Heart left ventricle (tissue), 16 donors: ENCODE measurements at regions not wholly inside any gene's neighbourhood (a gene's known extent, or its start where the extent isn't known, plus 50 kb on each side); places are given as distances from the start of the nearest gene placed in this dataset.

ENCODE experiments used
- ATAC-seq, 4 donors: fragments of 200-7000 bp; cut with Tn5 transposase; one replicate each; pipeline ENCODE4 v1.9.1; 2020 to 2022; ENCODE audit warnings: moderate library complexity in 4 of 4, mild to moderate bottlenecking in 3 of 4, moderate number of reproducible peaks in 1 of 4
- DNase-seq, 5 donors: peaks; one replicate each; pipeline ENCODE4 v3.0.0-alpha.2; 2020
- H3K27ac ChIP-seq, 12 donors: fragments of 200-600 bp; sonication (generic) in 4 of 12; one replicate each; pipeline versions ENCODE4 v1.5.0 to v1.8.0; 2016 to 2022; ENCODE audit warnings: mild to moderate bottlenecking in 2 of 12
- H3K27me3 ChIP-seq, 9 donors: fragments of 200-600 bp; sonication (generic) in 2 of 9; one replicate each; pipeline versions ENCODE4 v1.5.1 to v1.8.0; 2016 to 2022; ENCODE audit warnings: mild to moderate bottlenecking in 3 of 9
- H3K36me3 ChIP-seq, 9 donors: fragments of 200-600 bp; sonication (generic) in 2 of 9; one replicate each; pipeline versions ENCODE4 v1.5.0 to v1.8.0; 2018 to 2022; ENCODE audit warnings: mild to moderate bottlenecking in 2 of 9
- H3K4me1 ChIP-seq, 12 donors: fragments of 200-600 bp; sonication (generic) in 4 of 12; one replicate each; pipeline versions ENCODE4 v1.5.0 to v1.8.0; 2016 to 2022; ENCODE audit warnings: mild to moderate bottlenecking in 3 of 12
- H3K4me3 ChIP-seq, 12 donors: fragments of 200-600 bp; sonication (generic) in 4 of 12; one replicate each; pipeline versions ENCODE4 v1.5.0 to v1.8.0; 2017 to 2022; ENCODE audit warnings: mild to moderate bottlenecking in 9 of 12, moderate library complexity in 4 of 12
- H3K9me3 ChIP-seq, 12 donors: fragments of 200-600 bp; sonication (generic) in 4 of 12; one replicate each; pipeline versions ENCODE4 v1.5.0 to v1.8.0; 2016 to 2022; ENCODE audit warnings: mild to moderate bottlenecking in 1 of 12
- CTCF ChIP-seq, 12 donors: fragments of 200-600 bp; sonication (generic) in 4 of 12; IDR thresholded peaks; one replicate each; pipeline versions ENCODE4 v1.5.0 to v1.8.0; 2018 to 2022; ENCODE audit warnings: antibody characterized with exemption in 12 of 12, mild to moderate bottlenecking in 5 of 12
- POLR2A ChIP-seq, 2 donors: fragments of 450-650 bp; IDR thresholded peaks; one replicate each; pipeline ENCODE4 v1.6.1; 2017; ENCODE audit warnings: antibody characterized with exemption in 2 of 2, mild to moderate bottlenecking in 2 of 2, moderate library complexity in 2 of 2
- WGBS, 4 donors: extraction: QIAGEN DNeasy Blood & Tissue Kit in 2 of 4; methylation state at CpG; one replicate each; pipeline versions ENCODE4 v1.1.5 to v1.1.7; 2013 to 2018; 5-methylcytosine and 5-hydroxymethylcytosine counted together
- intact Hi-C, 10 donors: fragments of 100-400 bp; cut with DNase I; formaldehyde crosslinking; loops; one replicate each; pipeline versions ENCODE4 v1.11.1 to v1.14.2; 2022
- donor health status: ischemic (EF 13 %, LVEDD 7.1; RV severe dilation, severe dysfunction).
- donor health status: healthy with polysubstance abuse.
- donor health status: DM: no; HTN: yes; CAD: no.
- donor health status: DM: no; HTN: no; CAD: no.
- donor health status: ischemic (EF 25% LVEDD 6.9; RV normal size, moderate dysfunction).
- donor health status: ischemic (EF 25% LVEDD 5.7; RV mildly dilated, moderate dysfunction).
- donor health status: healthy.
- donor health status: DM: yes; HTN: yes; CAD: no.
- donor health status: ischemic (EF 35%, LVEDD 5.7; RV mildly dilated, moderate dysfunction).
- donor health status: nonischemic (EF 11% LVEDD 7.7; RV severe dilation, severe dysfunction).
- donor health status: DM: yes; HTN: yes; CAD: no.
- donor health status: PGD.
- donor health status: ischemic (EF 29% LVEDD 5.4; RV normal size, mild dysfunction).
- donor health status: nonischemic (EF 23%, LVEDD 6.1; RV moderate dilation, normal function).

GRCh38 chr4:79030973-79031372, 91.7 kb upstream of the PAQR3 start:
- no peak for ATAC-seq
- DNase-seq, result no peak
- intact Hi-C loops, result loop anchor here in 1 of 10 donors (10.0 kb wide), 1 partner anchor 1184 kb away; no protein-coding TSS in a partner anchor
- H3K27ac ChIP-seq, result no peak overlapping the region
- 17 to 27% (median 23%) methylated on average over 1 of the region's 1 CpG for WGBS, 4 donors
- H3K4me1 ChIP-seq, result peaks cover 0 to 5% (median 0%) of the 10 kb centered on the region in 12 donors
- no peaks in the 10 kb centered on the region for H3K9me3 ChIP-seq
- no peaks in the 10 kb centered on the region for H3K36me3 ChIP-seq
- H3K4me3 ChIP-seq, result no peak overlapping the region
- TF ChIP-seq POLR2A (IDR thresholded peaks at IDR 0.05) (no peak), CTCF (IDR thresholded peaks at IDR 0.05) (no peak)
- H3K27me3 ChIP-seq, result no peaks in the 10 kb centered on the region

- Histone ChIP-seq H3K27ac (no peak overlapping the region), H3K9me3 (no peaks in the 10 kb centered on the region), H3K27me3 (no peaks in the 10 kb centered on the region), H3K4me3 (no peak overlapping the region), H3K4me1 (peaks cover 0 to 5% (median 0%) of the 10 kb centered on the region in 12 donors), H3K36me3 (no peaks in the 10 kb centered on the region)
- DNase-seq (no peak), ATAC-seq (no peak)
- TF ChIP-seq CTCF (IDR thresholded peaks at IDR 0.05) (no peak), POLR2A (IDR thresholded peaks at IDR 0.05) (no peak)
- WGBS, 4 donors, result 91 to 96% (median 94%) methylated on average over 4 of the region's 4 CpGs
- intact Hi-C loops, result no loop called here
Observed at GRCh38 chr4:79027656-79028055, 88.4 kb upstream of the PAQR3 start.

- TF ChIP-seq CTCF (IDR thresholded peaks at IDR 0.05) (no peak), POLR2A (IDR thresholded peaks at IDR 0.05) (no peak)
- no peaks in the 10 kb centered on the region for H3K9me3 ChIP-seq
- H3K27me3 ChIP-seq, result no peaks in the 10 kb centered on the region
- no peak overlapping the region for H3K27ac ChIP-seq
- intact Hi-C loops, result no loop called here
- H3K4me3 ChIP-seq, result no peak overlapping the region
- no peak for DNase-seq
- no peaks in the 10 kb centered on the region for H3K36me3 ChIP-seq
- H3K4me1 ChIP-seq, result no peaks in the 10 kb centered on the region
- 22 to 42% (median 38%) methylated on average over 2 of the region's 2 CpGs for WGBS, 4 donors
- ATAC-seq, result no peak
Observed at GRCh38 chr4:79025170-79025569, 85.9 kb upstream of the PAQR3 start.

- H3K4me3 ChIP-seq, result no peak overlapping the region
- no peak overlapping the region for H3K27ac ChIP-seq
- TF ChIP-seq POLR2A (IDR thresholded peaks at IDR 0.05) (no peak), CTCF (IDR thresholded peaks at IDR 0.05) (no peak)
- WGBS, 4 donors, result 81 to 83% (median 81%) methylated on average over 8 of the region's 8 CpGs
- no peak for ATAC-seq
- no peaks in the 10 kb centered on the region for H3K27me3 ChIP-seq
- no peaks in the 10 kb centered on the region for H3K4me1 ChIP-seq
- H3K36me3 ChIP-seq, result no peaks in the 10 kb centered on the region
- no peak for DNase-seq
- H3K9me3 ChIP-seq, result peaks cover 0 to 3% (median 0%) of the 10 kb centered on the region in 12 donors
- intact Hi-C loops, result no loop called here
Observed at GRCh38 chr4:79023799-79024770, 84.8 kb upstream of the PAQR3 start.
